ENCODE measurements at regions not wholly inside any gene's neighbourhood (a gene's known extent, or its start where the extent isn't known, plus 50 kb on each side); places are given as distances from the start of the nearest gene placed in this dataset.

- Mint-ChIP-seq H3K27me3 (peaks cover 6% of the 10 kb centered on the region), H3K27ac (no peak overlapping the region), H3K36me3 (no peaks in the 10 kb centered on the region), H3K4me3 (no peak overlapping the region), H3K9me3 (no peaks in the 10 kb centered on the region), H3K4me1 (no peaks in the 10 kb centered on the region)
- ATAC-seq (ENCODE audit: low read depth) (no peak), DNase-seq (ENCODE audit: low spot score in 2 of 2) (no peak)
Measured at GRCh38 chr7:25771491-25771890, 380.5 kb upstream of the NFE2L3 start.

- H3K9me3 Mint-ChIP-seq: no peaks in the 10 kb centered on the region
- H3K36me3 Mint-ChIP-seq: no peaks in the 10 kb centered on the region
- DNase-seq (ENCODE audit: low spot score in 2 of 2): no peak
- no peak overlapping the region for H3K4me3 Mint-ChIP-seq
- no peaks in the 10 kb centered on the region for H3K4me1 Mint-ChIP-seq
- ATAC-seq (ENCODE audit: low read depth): no peak
- H3K27ac Mint-ChIP-seq: no peak overlapping the region
- H3K27me3 Mint-ChIP-seq: peaks cover 9% of the 10 kb centered on the region
Measured at GRCh38 chr7:25772802-25773201, 379.2 kb upstream of the NFE2L3 start.

DNA sequence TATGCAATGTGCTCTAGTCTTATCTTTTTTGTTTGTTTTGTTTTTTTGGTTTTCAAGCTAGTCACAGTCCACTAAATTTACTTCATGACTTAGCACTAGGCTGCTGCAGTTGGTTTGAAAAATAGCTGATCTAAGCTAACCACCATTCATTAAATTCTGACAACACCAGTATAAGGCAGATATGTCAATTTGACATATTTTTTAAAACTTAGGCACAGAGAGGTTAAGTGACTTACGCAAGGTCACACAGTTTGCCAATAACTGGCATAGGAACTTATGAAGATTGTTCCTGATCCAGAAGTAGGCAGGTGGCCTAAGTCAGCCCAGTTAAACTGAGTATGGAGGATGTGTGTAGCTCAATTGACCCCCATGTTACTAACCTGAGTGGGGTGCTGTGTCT is 377.3 kb upstream of the NFE2L3 start:
- H3K4me1 Mint-ChIP-seq: no peaks in the 10 kb centered on the region

DNA sequence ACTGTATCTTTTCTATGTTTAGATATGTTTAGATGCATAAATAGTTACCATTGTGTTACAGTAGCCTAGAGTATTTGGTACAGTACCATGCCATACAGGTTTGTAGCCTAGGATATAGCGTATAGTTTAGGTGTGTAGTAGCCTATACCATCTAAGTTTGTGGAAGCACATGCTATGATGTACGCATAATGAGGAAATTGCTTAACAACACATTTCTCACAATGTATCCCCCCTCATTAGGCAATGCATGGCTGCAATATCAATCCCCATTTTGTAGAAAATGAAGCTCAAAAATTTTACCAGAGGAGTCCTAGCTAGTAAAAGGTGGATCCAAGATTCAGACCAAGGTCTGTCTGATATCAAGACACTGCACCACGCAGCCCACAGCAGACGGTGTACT is 376.4 kb upstream of the NFE2L3 start:
- DNase-seq (ENCODE audit: low spot score in 2 of 2) (no peak), ATAC-seq (ENCODE audit: low read depth) (no peak)
- Mint-ChIP-seq H3K4me3 (no peak overlapping the region), H3K27me3 (peaks cover 11% of the 10 kb centered on the region), H3K4me1 (no peaks in the 10 kb centered on the region), H3K9me3 (no peaks in the 10 kb centered on the region), H3K36me3 (no peaks in the 10 kb centered on the region), H3K27ac (no peak overlapping the region)

More for the DNA sequence above, 377.3 kb upstream of the NFE2L3 start:
- DNase-seq (ENCODE audit: low spot score in 2 of 2) (no peak), ATAC-seq (ENCODE audit: low read depth) (no peak)
- no peak overlapping the region for H3K4me3 Mint-ChIP-seq
- peaks cover 11% of the 10 kb centered on the region for H3K27me3 Mint-ChIP-seq
- H3K36me3 Mint-ChIP-seq: no peaks in the 10 kb centered on the region
- no peak overlapping the region for H3K27ac Mint-ChIP-seq
- H3K9me3 Mint-ChIP-seq: no peaks in the 10 kb centered on the region

- ATAC-seq (ENCODE audit: low read depth) (no peak), DNase-seq (ENCODE audit: low spot score in 2 of 2) (no peak)
- H3K36me3 Mint-ChIP-seq: no peaks in the 10 kb centered on the region
- H3K9me3 Mint-ChIP-seq: no peaks in the 10 kb centered on the region
- H3K27ac Mint-ChIP-seq: no peak overlapping the region
- H3K4me1 Mint-ChIP-seq: no peaks in the 10 kb centered on the region
- H3K27me3 Mint-ChIP-seq: peaks cover 12% of the 10 kb centered on the region
- H3K4me3 Mint-ChIP-seq: no peak overlapping the region
Measured at GRCh38 chr7:25775999-25776743, 375.8 kb upstream of the NFE2L3 start.

DNA sequence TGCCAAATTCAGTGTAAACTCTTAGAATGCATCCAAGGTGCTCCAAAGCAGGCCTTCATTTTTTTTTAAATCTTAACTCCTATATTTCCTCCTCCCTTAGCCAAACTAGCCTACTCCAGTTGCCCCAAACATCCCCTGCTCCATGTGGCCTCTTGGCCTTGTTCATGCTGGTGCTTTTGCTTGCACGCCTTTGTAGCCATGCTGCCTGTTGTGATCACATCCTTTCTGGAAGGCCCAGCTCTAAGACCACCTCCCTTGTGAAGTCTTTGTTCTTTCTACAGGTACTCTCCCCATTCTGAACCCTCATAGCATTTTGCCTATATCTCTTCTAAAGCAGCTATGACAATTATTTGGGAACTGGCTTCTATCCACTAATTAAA is 375.3 kb upstream of the NFE2L3 start:
- Mint-ChIP-seq H3K36me3 (no peaks in the 10 kb centered on the region), H3K27ac (no peak overlapping the region), H3K9me3 (no peaks in the 10 kb centered on the region), H3K4me1 (no peaks in the 10 kb centered on the region), H3K27me3 (peaks cover 13% of the 10 kb centered on the region), H3K4me3 (no peak overlapping the region)
- DNase-seq (ENCODE audit: low spot score in 2 of 2): no peak
- ATAC-seq (ENCODE audit: low read depth): no peak

- Mint-ChIP-seq H3K9me3 (no peaks in the 10 kb centered on the region), H3K36me3 (no peaks in the 10 kb centered on the region), H3K4me3 (no peak overlapping the region), H3K27me3 (peaks cover 14% of the 10 kb centered on the region), H3K4me1 (no peaks in the 10 kb centered on the region), H3K27ac (no peak overlapping the region)
- DNase-seq (ENCODE audit: low spot score in 2 of 2): no peak
- no peak for ATAC-seq (ENCODE audit: low read depth)
Measured at GRCh38 chr7:25777969-25778708, 373.9 kb upstream of the NFE2L3 start.

GRCh38 chr7:25779002-25779546 is 372.9 kb upstream of the NFE2L3 start:
- H3K27ac Mint-ChIP-seq: no peak overlapping the region
- DNase-seq (ENCODE audit: low spot score in 2 of 2) (no peak), ATAC-seq (ENCODE audit: low read depth) (no peak)
- H3K27me3 Mint-ChIP-seq: peaks cover 14% of the 10 kb centered on the region
- no peaks in the 10 kb centered on the region for H3K9me3 Mint-ChIP-seq
- no peaks in the 10 kb centered on the region for H3K4me1 Mint-ChIP-seq
- H3K4me3 Mint-ChIP-seq: no peak overlapping the region
- no peaks in the 10 kb centered on the region for H3K36me3 Mint-ChIP-seq

- no peaks in the 10 kb centered on the region for H3K9me3 Mint-ChIP-seq
- H3K36me3 Mint-ChIP-seq: no peaks in the 10 kb centered on the region
- peaks cover 13% of the 10 kb centered on the region for H3K27me3 Mint-ChIP-seq
- H3K4me1 Mint-ChIP-seq: no peaks in the 10 kb centered on the region
- H3K4me3 Mint-ChIP-seq: no peak overlapping the region
- DNase-seq (ENCODE audit: low spot score in 2 of 2) (no peak), ATAC-seq (ENCODE audit: low read depth) (no peak)
- no peak overlapping the region for H3K27ac Mint-ChIP-seq
Measured at GRCh38 chr7:25780904-25781303, 371.1 kb upstream of the NFE2L3 start.

DNA sequence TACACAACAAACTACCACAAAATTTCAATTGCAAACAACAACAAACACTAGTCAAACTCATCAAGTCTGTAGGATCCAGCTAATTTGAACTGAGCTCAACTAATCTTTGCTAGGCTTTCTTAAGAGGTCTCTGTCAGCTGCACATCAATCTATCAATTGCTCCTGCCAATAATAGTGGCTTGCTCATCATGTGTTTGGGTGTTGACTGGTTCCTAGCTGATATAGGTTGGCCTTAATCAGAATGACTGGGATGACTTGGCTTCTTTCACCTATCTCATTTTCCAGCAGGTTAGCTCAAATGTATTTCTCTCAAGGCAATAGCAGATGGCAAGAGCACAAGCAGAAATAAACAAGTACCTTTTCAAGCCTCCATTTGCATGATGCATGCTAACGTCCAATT is 370.3 kb upstream of the NFE2L3 start:
- Mint-ChIP-seq H3K4me1 (no peaks in the 10 kb centered on the region), H3K27ac (no peak overlapping the region), H3K4me3 (no peak overlapping the region), H3K9me3 (no peaks in the 10 kb centered on the region), H3K27me3 (peaks cover 10% of the 10 kb centered on the region), H3K36me3 (no peaks in the 10 kb centered on the region)
- DNase-seq (ENCODE audit: low spot score in 2 of 2) (no peak), ATAC-seq (ENCODE audit: low read depth) (no peak)

DNA sequence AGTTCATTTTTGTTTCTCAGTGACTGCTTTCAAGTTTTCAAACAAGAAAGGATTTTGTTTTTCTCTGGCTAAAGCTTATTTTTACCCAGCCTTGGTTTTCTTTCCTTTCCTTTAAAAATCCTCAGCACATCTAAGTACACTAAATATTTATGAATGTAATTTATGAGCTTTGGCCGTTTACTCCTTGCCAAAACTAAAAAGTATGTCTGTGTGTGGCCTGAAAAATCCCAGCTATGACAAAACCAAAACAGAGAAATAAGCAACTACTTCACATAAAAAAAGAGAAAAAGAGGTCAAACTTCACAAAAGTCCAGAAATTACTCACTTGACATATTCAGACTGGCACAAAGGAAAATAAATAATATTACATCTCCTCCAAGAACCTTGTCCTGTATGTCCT is 365.1 kb upstream of the NFE2L3 start:
- Mint-ChIP-seq H3K4me3 (no peak overlapping the region), H3K27me3 (peaks cover 6% of the 10 kb centered on the region), H3K4me1 (no peaks in the 10 kb centered on the region), H3K27ac (no peak overlapping the region), H3K36me3 (no peaks in the 10 kb centered on the region), H3K9me3 (no peaks in the 10 kb centered on the region)
- no peak for DNase-seq (ENCODE audit: low spot score in 2 of 2)
- ATAC-seq (ENCODE audit: low read depth): no peak

GRCh38 chr7:25787336-25787735 is 364.7 kb upstream of the NFE2L3 start:
- ATAC-seq (ENCODE audit: low read depth) (no peak), DNase-seq (ENCODE audit: low spot score in 2 of 2) (no peak)
- no peaks in the 10 kb centered on the region for H3K4me1 Mint-ChIP-seq
- H3K4me3 Mint-ChIP-seq: no peak overlapping the region
- no peak overlapping the region for H3K27ac Mint-ChIP-seq
- H3K27me3 Mint-ChIP-seq: peaks cover 6% of the 10 kb centered on the region
- no peaks in the 10 kb centered on the region for H3K36me3 Mint-ChIP-seq
- no peaks in the 10 kb centered on the region for H3K9me3 Mint-ChIP-seq

DNA sequence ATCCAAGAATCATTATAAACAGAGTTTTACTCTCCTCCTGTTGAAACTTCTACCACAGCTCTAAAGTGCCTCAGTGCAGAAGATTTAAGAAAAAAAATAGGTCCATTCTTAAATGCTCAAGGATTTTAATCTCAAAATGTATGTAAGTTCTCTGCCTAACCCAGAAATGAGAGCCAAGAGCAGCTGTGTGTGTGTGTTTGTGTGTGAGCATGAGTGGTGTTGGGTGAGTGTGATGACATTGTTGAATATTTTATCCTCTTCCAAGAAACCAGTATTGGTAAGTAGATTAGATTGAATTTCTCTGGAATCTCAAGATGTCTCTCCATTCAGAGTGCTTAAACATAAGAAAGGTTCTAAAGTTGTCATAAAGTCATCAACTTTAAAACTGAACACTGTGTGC is 363.6 kb upstream of the NFE2L3 start:
- Mint-ChIP-seq H3K4me1 (no peaks in the 10 kb centered on the region), H3K27me3 (peaks cover 9% of the 10 kb centered on the region), H3K9me3 (no peaks in the 10 kb centered on the region), H3K4me3 (no peak overlapping the region), H3K27ac (no peak overlapping the region), H3K36me3 (no peaks in the 10 kb centered on the region)
- ATAC-seq (ENCODE audit: low read depth) (no peak), DNase-seq (ENCODE audit: low spot score in 2 of 2) (no peak)

- no peak overlapping the region for H3K4me3 Mint-ChIP-seq
- no peaks in the 10 kb centered on the region for H3K36me3 Mint-ChIP-seq
- DNase-seq (ENCODE audit: low spot score in 2 of 2) (no peak), ATAC-seq (ENCODE audit: low read depth) (no peak)
- peaks cover 9% of the 10 kb centered on the region for H3K27me3 Mint-ChIP-seq
- H3K4me1 Mint-ChIP-seq: no peaks in the 10 kb centered on the region
- H3K9me3 Mint-ChIP-seq: no peaks in the 10 kb centered on the region
- no peak overlapping the region for H3K27ac Mint-ChIP-seq
Measured at GRCh38 chr7:25788961-25789620, 362.9 kb upstream of the NFE2L3 start.
